Nephron progenitor cell (in vitro differentiated cells): ENCODE measurements at regions not wholly inside any gene's neighbourhood (a gene's known extent, or its start where the extent isn't known, plus 50 kb on each side); places are given as distances from the start of the nearest gene placed in this dataset.

Source experiments
- DNase-seq: peaks from one replicate; pipeline ENCODE4 v3.0.0; 2021
- H3K27ac Mint-ChIP-seq: 2 replicates; pipeline ENCODE4 v1.8.0; 2021; ENCODE audit warnings: mild to moderate bottlenecking, moderate library complexity, mixed read lengths
- H3K27me3 Mint-ChIP-seq: 2 replicates; pipeline ENCODE4 v1.8.0; 2021; ENCODE audit warnings: mild to moderate bottlenecking, low read depth, mixed read lengths; ENCODE audit not compliant: poor library complexity
- H3K36me3 Mint-ChIP-seq: 2 replicates; pipeline ENCODE4 v1.8.0; 2021; ENCODE audit warnings: low read depth, mixed read lengths
- H3K4me1 Mint-ChIP-seq: 2 replicates; pipeline ENCODE4 v1.8.0; 2021; ENCODE audit warnings: mixed read lengths
- H3K4me3 Mint-ChIP-seq: 2 replicates; pipeline ENCODE4 v1.8.0; 2021; ENCODE audit warnings: mild to moderate bottlenecking, moderate library complexity, mixed read lengths
- H3K9me3 Mint-ChIP-seq: 2 replicates; pipeline ENCODE4 v1.8.0; 2021; ENCODE audit warnings: mild to moderate bottlenecking, moderate library complexity, mixed read lengths
- CTCF ChIP-seq: fragments of 200-600 bp; sonication (generic); IDR thresholded peaks from 2 replicates; pipeline ENCODE4 v1.5.0; 2021; ENCODE audit warnings: antibody characterized with exemption

GRCh38 chr14:83556746-83557453 lies 1973.0 kb upstream of the FLRT2 start:
- Mint-ChIP-seq H3K9me3 (no peaks in the 10 kb centered on the region), H3K36me3 (no peaks in the 10 kb centered on the region), H3K27ac (no peak overlapping the region), H3K4me3 (no peak overlapping the region), H3K27me3 (no peaks in the 10 kb centered on the region), H3K4me1 (no peaks in the 10 kb centered on the region)
- TF ChIP-seq CTCF, result no peak
- DNase-seq, result no peak

GRCh38 chr14:83558946-83559345 lies 1971.0 kb upstream of the FLRT2 start:
- Mint-ChIP-seq H3K9me3 (no peaks in the 10 kb centered on the region), H3K36me3 (no peaks in the 10 kb centered on the region), H3K4me3 (no peak overlapping the region), H3K27me3 (no peaks in the 10 kb centered on the region), H3K27ac (no peak overlapping the region), H3K4me1 (no peaks in the 10 kb centered on the region)
- no peak for TF ChIP-seq CTCF
- no peak for DNase-seq

GRCh38 chr14:83559721-83560120 lies 1970.2 kb upstream of the FLRT2 start:
- DNase-seq, result no peak
- no peaks in the 10 kb centered on the region for H3K36me3 Mint-ChIP-seq
- no peaks in the 10 kb centered on the region for H3K4me1 Mint-ChIP-seq
- H3K4me3 Mint-ChIP-seq, result no peak overlapping the region
- H3K9me3 Mint-ChIP-seq, result no peaks in the 10 kb centered on the region
- H3K27me3 Mint-ChIP-seq, result no peaks in the 10 kb centered on the region
- TF ChIP-seq CTCF, result no peak
- no peak overlapping the region for H3K27ac Mint-ChIP-seq

GRCh38 chr14:83561261-83561660 lies 1968.7 kb upstream of the FLRT2 start:
- DNase-seq, result no peak
- H3K27me3 Mint-ChIP-seq, result no peaks in the 10 kb centered on the region
- no peaks in the 10 kb centered on the region for H3K9me3 Mint-ChIP-seq
- no peak overlapping the region for H3K4me3 Mint-ChIP-seq
- no peaks in the 10 kb centered on the region for H3K36me3 Mint-ChIP-seq
- H3K4me1 Mint-ChIP-seq, result no peaks in the 10 kb centered on the region
- H3K27ac Mint-ChIP-seq, result no peak overlapping the region
- no peak for TF ChIP-seq CTCF

- Mint-ChIP-seq H3K36me3 (no peaks in the 10 kb centered on the region), H3K27ac (no peak overlapping the region), H3K4me1 (no peaks in the 10 kb centered on the region), H3K9me3 (no peaks in the 10 kb centered on the region), H3K4me3 (no peak overlapping the region), H3K27me3 (no peaks in the 10 kb centered on the region)
- no peak for TF ChIP-seq CTCF
- no peak for DNase-seq
Observed at GRCh38 chr14:83566567-83566966, 1963.4 kb upstream of the FLRT2 start.

- H3K27me3 Mint-ChIP-seq, result no peaks in the 10 kb centered on the region
- H3K36me3 Mint-ChIP-seq, result no peaks in the 10 kb centered on the region
- H3K9me3 Mint-ChIP-seq, result no peaks in the 10 kb centered on the region
- TF ChIP-seq CTCF, result no peak
- H3K27ac Mint-ChIP-seq, result no peak overlapping the region
- DNase-seq, result no peak
- no peak overlapping the region for H3K4me3 Mint-ChIP-seq
- no peaks in the 10 kb centered on the region for H3K4me1 Mint-ChIP-seq
Observed at GRCh38 chr14:83568141-83568540, 1961.8 kb upstream of the FLRT2 start.
